LNCaP clone FGC (cell line): ENCODE measurements at regions not wholly inside any gene's neighbourhood (a gene's known extent, or its start where the extent isn't known, plus 50 kb on each side); places are given as distances from the start of the nearest gene placed in this dataset.

Experiments
- DNase-seq: peaks from one replicate; pipeline ENCODE4 v3.0.0-alpha.2; 2011; ENCODE audit warnings: low read depth
- H3K4me3 ChIP-seq: 2 replicates; pipeline ENCODE4 v1.5.1; 2011; ENCODE audit warnings: mild to moderate bottlenecking, low read depth, low read length, control low read depth
- CTCF ChIP-seq: IDR thresholded peaks from 2 replicates; pipeline ENCODE4 v1.5.1; 2012; ENCODE audit warnings: mild to moderate bottlenecking; ENCODE audit not compliant: control insufficient read depth, insufficient read depth; ENCODE audit errors: extremely low read depth

DNA sequence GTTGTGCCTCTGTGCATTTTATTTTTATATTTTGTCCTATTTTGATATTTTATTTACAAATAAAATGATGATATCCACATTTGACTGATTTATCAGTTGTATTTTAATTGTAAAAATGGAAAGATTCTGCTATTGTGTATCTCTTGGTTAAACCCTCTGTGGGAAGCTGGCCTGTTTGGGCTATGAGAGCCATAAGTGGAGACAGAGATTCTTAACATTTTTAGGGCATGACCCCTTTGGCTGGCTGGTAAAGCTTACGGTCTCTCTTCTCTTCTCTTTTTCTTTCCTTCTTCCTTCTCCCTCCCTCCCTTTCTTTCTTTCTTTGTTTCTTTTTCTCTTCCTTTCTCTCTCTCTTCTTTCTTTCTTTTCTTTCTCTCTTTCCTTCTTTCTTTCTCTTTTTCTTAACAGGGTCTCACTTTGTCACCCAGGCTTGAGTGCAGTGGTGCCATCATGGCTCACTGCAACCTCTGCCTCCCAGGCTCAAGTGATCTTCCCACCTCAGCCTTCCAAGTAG is 172.3 kb upstream of the CDYL start:
- DNase-seq, result no peak

GRCh38 chr6:4603291-4603690 is 172.9 kb upstream of the CDYL start:
- DNase-seq, result no peak
- no peak overlapping the region for H3K4me3 ChIP-seq

More for the DNA sequence above, 172.3 kb upstream of the CDYL start:
- no peak for TF ChIP-seq CTCF
- H3K4me3 ChIP-seq, result no peak overlapping the region

DNA sequence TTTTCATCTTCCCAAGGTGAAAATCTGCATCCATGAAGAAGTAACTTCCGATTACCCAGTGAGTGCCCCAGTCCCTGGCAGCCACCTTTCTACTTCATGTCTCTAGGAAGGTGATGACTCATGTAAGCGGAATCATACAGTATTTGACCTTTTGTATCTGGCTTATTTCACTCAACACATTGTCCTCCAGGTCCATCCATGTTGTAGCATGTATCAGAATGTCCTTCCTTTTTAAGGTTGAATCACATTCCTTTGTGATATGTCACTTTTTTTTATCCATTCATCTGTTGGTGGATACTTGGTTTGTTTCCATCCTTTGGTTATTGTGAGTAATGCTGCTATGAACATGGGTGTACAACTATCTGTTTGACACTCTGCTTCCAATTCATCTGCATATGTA is 176.3 kb upstream of the CDYL start:
- TF ChIP-seq CTCF, result no peak
- H3K4me3 ChIP-seq, result no peak overlapping the region
- DNase-seq, result no peak

More at GRCh38 chr6:4603291-4603690, 172.9 kb upstream of the CDYL start:
- TF ChIP-seq CTCF, result no peak

- DNase-seq, result no peak
- TF ChIP-seq CTCF, result no peak
- no peak overlapping the region for H3K4me3 ChIP-seq
Measured at GRCh38 chr6:4598384-4598995, 177.7 kb upstream of the CDYL start.

- DNase-seq, result no peak
- TF ChIP-seq CTCF, result no peak
- H3K4me3 ChIP-seq, result no peak overlapping the region
Measured at GRCh38 chr6:4593951-4594350, 182.3 kb upstream of the CDYL start.

DNA sequence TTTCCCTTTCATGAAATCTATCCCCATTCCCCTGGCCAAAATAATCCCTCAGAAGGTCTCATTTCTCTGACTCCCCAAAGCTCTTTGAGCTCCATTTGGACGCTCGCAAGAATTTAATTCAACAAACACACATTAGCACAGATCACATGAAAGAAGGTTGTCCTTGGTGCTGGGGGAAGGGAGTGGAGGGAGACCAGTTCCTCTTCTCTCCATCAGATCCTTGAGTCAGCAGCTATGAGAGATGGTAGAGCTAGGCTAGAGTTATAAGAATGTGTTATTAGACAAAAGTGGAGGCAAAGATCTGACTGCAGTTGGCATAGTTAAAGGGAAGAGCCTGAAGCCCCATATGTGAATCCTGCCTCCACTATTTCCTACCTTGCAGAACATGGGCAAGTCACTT is 184.2 kb upstream of the CDYL start:
- DNase-seq, result no peak

More for the DNA sequence above, 184.2 kb upstream of the CDYL start:
- TF ChIP-seq CTCF, result no peak
- H3K4me3 ChIP-seq, result no peak overlapping the region
